Parathyroid adenoma (tissue), 2 donors: ENCODE measurements at regions not wholly inside any gene's neighbourhood (a gene's known extent, or its start where the extent isn't known, plus 50 kb on each side); places are given as distances from the start of the nearest gene placed in this dataset.
"Not testable (repeated sequence)": the region's sequence is repeated elsewhere in the genome, so short reads cannot be mapped to it uniquely, and the experiment has no call there.

Source experiments
- H2AFZ ChIP-seq: fragments of 300-600 bp; sonication (generic); one replicate; pipeline ENCODE4 v1.7.0; 2017; ENCODE audit warnings: antibody characterized with exemption, mild to moderate bottlenecking
- H3K27ac ChIP-seq: fragments of 300-600 bp; sonication (generic); one replicate; pipeline ENCODE4 v1.7.0; 2017
- H3K27me3 ChIP-seq: fragments of 300-600 bp; sonication (generic); one replicate; pipeline ENCODE4 v1.7.0; 2017; ENCODE audit warnings: low read length; ENCODE audit not compliant: control insufficient read depth, insufficient read depth
- H3K36me3 ChIP-seq: fragments of 300-600 bp; sonication (generic); one replicate; pipeline ENCODE4 v1.7.0; 2017; ENCODE audit warnings: low read length; ENCODE audit not compliant: control insufficient read depth, insufficient read depth
- H3K4me1 ChIP-seq: fragments of 300-600 bp; sonication (generic); one replicate; pipeline ENCODE4 v1.7.0; 2017; ENCODE audit warnings: control low read depth
- H3K4me2 ChIP-seq: fragments of 300-600 bp; sonication (generic); one replicate; pipeline ENCODE4 v1.7.0; 2017; ENCODE audit warnings: low read length
- H3K4me3 ChIP-seq: fragments of 300-600 bp; sonication (generic); one replicate; pipeline ENCODE4 v1.7.0; 2017; ENCODE audit warnings: low read depth, low read length
- H3K79me2 ChIP-seq: fragments of 300-600 bp; sonication (generic); one replicate; pipeline ENCODE4 v1.7.0; 2017; ENCODE audit warnings: control low read depth
- H3K9ac ChIP-seq: fragments of 300-600 bp; sonication (generic); one replicate; pipeline ENCODE4 v1.7.0; 2017; ENCODE audit warnings: mild to moderate bottlenecking
- H3K9me3 ChIP-seq: fragments of 300-600 bp; sonication (generic); one replicate; pipeline ENCODE4 v1.7.0; 2017; ENCODE audit warnings: low read length; ENCODE audit not compliant: control insufficient read depth
- TF ChIP-seq, protein P1 (sequence below): fragments of 300-600 bp; sonication (generic); IDR thresholded peaks from one replicate; pipeline ENCODE4 v1.7.0; 2017; ENCODE audit warnings: antibody characterized with exemption, mild to moderate bottlenecking
- donor health status: primary hyperparathyroidism.

DNA sequence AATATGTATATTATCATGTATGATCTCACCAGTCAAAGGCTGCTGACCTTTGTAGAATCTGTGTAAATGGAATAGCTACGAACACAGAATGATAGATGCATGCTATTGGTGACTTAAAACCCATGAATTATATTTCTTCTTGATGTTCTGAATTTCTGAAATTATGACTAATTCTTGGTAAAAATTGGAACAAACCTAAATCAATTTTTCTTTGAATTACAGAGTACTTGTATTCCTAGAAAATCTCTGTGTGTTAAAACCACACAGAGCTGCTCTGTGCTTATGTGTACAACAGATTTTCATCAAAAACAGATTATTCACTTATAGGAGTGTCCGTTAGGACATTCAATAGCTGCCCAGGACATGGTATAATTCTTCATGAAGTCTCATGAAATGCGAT lies 108.3 kb upstream of the MDFIC start:
- Histone ChIP-seq H3K9me3 (no peaks in the 10 kb centered on the region), H3K4me3 (no peak overlapping the region), H3K79me2 (no peaks in the 10 kb centered on the region), H3K4me1 (no peaks in the 10 kb centered on the region), H3K27ac (no peak overlapping the region), H3K36me3 (no peaks in the 10 kb centered on the region), H3K4me2 (no peak overlapping the region), H3K9ac (no peak overlapping the region), H3K27me3 (no peaks in the 10 kb centered on the region), H2AFZ (no peak overlapping the region)
- TF ChIP-seq, protein P1, sequence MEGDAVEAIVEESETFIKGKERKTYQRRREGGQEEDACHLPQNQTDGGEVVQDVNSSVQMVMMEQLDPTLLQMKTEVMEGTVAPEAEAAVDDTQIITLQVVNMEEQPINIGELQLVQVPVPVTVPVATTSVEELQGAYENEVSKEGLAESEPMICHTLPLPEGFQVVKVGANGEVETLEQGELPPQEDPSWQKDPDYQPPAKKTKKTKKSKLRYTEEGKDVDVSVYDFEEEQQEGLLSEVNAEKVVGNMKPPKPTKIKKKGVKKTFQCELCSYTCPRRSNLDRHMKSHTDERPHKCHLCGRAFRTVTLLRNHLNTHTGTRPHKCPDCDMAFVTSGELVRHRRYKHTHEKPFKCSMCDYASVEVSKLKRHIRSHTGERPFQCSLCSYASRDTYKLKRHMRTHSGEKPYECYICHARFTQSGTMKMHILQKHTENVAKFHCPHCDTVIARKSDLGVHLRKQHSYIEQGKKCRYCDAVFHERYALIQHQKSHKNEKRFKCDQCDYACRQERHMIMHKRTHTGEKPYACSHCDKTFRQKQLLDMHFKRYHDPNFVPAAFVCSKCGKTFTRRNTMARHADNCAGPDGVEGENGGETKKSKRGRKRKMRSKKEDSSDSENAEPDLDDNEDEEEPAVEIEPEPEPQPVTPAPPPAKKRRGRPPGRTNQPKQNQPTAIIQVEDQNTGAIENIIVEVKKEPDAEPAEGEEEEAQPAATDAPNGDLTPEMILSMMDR: no peak

DNA sequence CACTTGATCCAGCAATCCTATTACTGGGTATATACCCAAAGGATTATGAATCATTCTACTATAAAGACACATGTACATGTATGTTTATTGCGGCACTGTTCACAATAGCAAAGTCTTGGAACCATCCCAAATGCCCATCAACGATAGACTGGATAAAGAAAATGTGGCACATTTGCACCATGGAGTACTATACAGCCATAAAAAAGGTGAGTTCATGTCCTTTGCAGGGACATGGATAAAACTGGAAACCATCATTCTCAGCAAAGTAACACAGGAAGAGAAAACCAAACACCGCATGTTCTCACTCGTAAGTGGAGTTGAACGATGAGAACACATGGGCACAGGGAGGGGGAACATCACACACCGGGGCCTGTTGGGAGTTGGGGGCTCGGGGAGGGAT lies 104.9 kb upstream of the MDFIC start:
- not testable (repeated sequence) for H3K27me3 ChIP-seq, H3K4me3 ChIP-seq, H3K9ac ChIP-seq, H2AFZ ChIP-seq, H3K27ac ChIP-seq, H3K9me3 ChIP-seq, H3K4me2 ChIP-seq, H3K36me3 ChIP-seq, H3K79me2 ChIP-seq, H3K4me1 ChIP-seq

DNA sequence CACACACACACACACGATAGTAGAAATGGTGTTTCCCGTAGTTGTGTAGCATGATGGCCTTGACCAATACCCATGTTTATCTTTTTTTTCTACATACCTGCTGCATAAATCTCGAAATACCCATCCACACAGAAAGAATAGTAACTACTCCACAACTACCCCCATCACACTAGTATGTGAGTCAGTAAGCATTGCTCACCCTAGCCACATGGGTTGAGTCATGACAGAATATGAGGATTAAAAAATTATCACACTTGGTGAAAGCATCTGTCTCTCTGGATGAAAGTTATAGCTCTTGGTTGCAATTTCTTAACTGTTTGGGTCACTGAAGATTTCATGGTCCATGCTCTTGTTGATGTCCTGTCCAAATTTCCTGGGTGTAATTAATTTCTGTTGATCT lies 103.4 kb upstream of the MDFIC start:
- TF ChIP-seq, protein P1: no peak
- Histone ChIP-seq H3K27ac (no peak overlapping the region), H3K9me3 (no peaks in the 10 kb centered on the region), H3K4me3 (no peak overlapping the region), H3K4me2 (no peak overlapping the region), H3K36me3 (no peaks in the 10 kb centered on the region), H3K79me2 (no peaks in the 10 kb centered on the region), H2AFZ (no peak overlapping the region), H3K27me3 (no peaks in the 10 kb centered on the region), H3K9ac (no peak overlapping the region), H3K4me1 (no peaks in the 10 kb centered on the region)

DNA sequence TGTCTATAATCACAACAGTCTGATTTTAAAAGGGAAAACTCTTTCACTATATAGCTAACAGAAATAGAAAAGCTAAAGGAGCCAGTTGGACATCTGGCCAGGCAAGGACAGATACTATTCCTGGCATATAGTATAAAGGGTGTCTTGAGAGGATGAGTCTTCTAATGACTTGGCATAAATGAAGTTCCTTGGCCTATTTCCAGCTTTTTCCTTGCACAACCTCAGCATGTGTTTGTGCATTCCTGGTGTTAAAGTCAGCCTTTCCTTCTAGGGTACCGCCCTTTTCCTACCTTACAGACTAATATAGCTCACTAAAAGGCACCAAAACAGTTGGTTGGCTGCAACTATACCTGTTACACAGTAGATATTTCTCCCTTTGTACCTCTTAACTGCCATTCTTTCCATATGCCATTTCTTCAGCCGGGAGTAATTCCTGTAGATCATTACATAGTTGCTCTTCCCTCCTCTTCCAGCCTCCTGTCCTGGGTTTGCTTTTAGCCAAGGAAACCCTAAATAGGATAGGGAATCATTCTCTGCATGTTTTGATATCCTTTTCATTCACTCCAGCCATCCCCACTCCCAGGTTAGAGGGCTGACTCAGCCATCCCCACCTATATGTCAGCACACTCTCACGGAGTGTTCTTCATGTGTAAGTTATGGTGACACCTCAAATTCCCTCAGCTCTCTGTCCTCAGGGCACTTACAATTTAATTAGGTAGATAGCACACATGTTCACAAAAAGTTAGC lies 102.1 kb upstream of the MDFIC start:
- no peaks in the 10 kb centered on the region for H3K79me2 ChIP-seq
- no peak overlapping the region for H3K4me3 ChIP-seq
- H3K27me3 ChIP-seq: no peaks in the 10 kb centered on the region
- no peaks in the 10 kb centered on the region for H3K9me3 ChIP-seq
- no peak overlapping the region for H3K9ac ChIP-seq
- TF ChIP-seq, protein P1: no peak
- H3K4me1 ChIP-seq: no peaks in the 10 kb centered on the region
- no peaks in the 10 kb centered on the region for H3K36me3 ChIP-seq
- no peak overlapping the region for H3K4me2 ChIP-seq
- H2AFZ ChIP-seq: no peak overlapping the region
- H3K27ac ChIP-seq: no peak overlapping the region

- no peaks in the 10 kb centered on the region for H3K79me2 ChIP-seq
- H3K4me3 ChIP-seq: no peak overlapping the region
- no peak overlapping the region for H3K9ac ChIP-seq
- no peaks in the 10 kb centered on the region for H3K36me3 ChIP-seq
- no peak overlapping the region for H3K4me2 ChIP-seq
- H3K27me3 ChIP-seq: no peaks in the 10 kb centered on the region
- H3K9me3 ChIP-seq: no peaks in the 10 kb centered on the region
- no peaks in the 10 kb centered on the region for H3K4me1 ChIP-seq
- H2AFZ ChIP-seq: no peak overlapping the region
- TF ChIP-seq, protein P1: no peak
- no peak overlapping the region for H3K27ac ChIP-seq
These were observed 100.6 kb upstream of the MDFIC start for GRCh38 chr7:114821030-114821900.
